ENCODE measurements at regions not wholly inside any gene's neighbourhood (a gene's known extent, or its start where the extent isn't known, plus 50 kb on each side); places are given as distances from the start of the nearest gene placed in this dataset.

GRCh38 chr1:30323352-30323751, 400.0 kb downstream of the MATN1 start:
- TF ChIP-seq, protein P1, sequence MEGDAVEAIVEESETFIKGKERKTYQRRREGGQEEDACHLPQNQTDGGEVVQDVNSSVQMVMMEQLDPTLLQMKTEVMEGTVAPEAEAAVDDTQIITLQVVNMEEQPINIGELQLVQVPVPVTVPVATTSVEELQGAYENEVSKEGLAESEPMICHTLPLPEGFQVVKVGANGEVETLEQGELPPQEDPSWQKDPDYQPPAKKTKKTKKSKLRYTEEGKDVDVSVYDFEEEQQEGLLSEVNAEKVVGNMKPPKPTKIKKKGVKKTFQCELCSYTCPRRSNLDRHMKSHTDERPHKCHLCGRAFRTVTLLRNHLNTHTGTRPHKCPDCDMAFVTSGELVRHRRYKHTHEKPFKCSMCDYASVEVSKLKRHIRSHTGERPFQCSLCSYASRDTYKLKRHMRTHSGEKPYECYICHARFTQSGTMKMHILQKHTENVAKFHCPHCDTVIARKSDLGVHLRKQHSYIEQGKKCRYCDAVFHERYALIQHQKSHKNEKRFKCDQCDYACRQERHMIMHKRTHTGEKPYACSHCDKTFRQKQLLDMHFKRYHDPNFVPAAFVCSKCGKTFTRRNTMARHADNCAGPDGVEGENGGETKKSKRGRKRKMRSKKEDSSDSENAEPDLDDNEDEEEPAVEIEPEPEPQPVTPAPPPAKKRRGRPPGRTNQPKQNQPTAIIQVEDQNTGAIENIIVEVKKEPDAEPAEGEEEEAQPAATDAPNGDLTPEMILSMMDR (conservative IDR thresholded peaks at IDR 0.05; ENCODE audit: low read length) = no peak
- TF ChIP-seq EZH2phosphoT487 (IDR thresholded peaks at IDR 0.05; ENCODE audit: borderline replicate concordance) = no peak
